B cell (primary cell): ENCODE measurements at regions not wholly inside any gene's neighbourhood (a gene's known extent, or its start where the extent isn't known, plus 50 kb on each side); places are given as distances from the start of the nearest gene placed in this dataset.

Source experiments
- ATAC-seq: fragments of 200-7000 bp; cut with Tn5 transposase; one replicate; pipeline ENCODE4 v1.10.0; 2021; ENCODE audit warnings: low read depth, mild to moderate bottlenecking, moderate number of reproducible peaks, moderate library complexity
- CTCF ChIA-PET: fragments of 350-600 bp; sonication (Branson Sonifier 250); formaldehyde crosslinking; loops from one replicate; lab custom pipeline; 2021; ENCODE audit warnings: antibody characterized with exemption, inconsistent platforms; lab: Charles Lee
- POLR2A ChIA-PET: fragments of 350-600 bp; sonication (Branson Sonifier 250); formaldehyde crosslinking; loops from one replicate; lab custom pipeline; 2021; ENCODE audit warnings: antibody characterized with exemption; lab: Charles Lee
- DNase-seq: peaks from one replicate; pipeline ENCODE4 v3.0.0; 2013
- H2AFZ ChIP-seq: 2 replicates; pipeline ENCODE4 v1.6.1; 2012; ENCODE audit warnings: mild to moderate bottlenecking, low read depth, low read length; ENCODE audit not compliant: insufficient read depth, poor library complexity, severe bottlenecking
- H3K27ac ChIP-seq, 2 donors: 1 replicate in 1 of 2; 2 replicates in 1 of 2; pipeline ENCODE4 v1.5.1; 2012 to 2013; ENCODE audit warnings: low read length in 2 of 2, mild to moderate bottlenecking in 2 of 2, moderate library complexity in 1 of 2
- H3K27me3 ChIP-seq, 4 experiments: fragments of 200-600 bp in 1 of 4; sonication (generic) in 1 of 4; replicated peaks in 1 of 4; 1 replicate in 2 of 4; 2 replicates in 2 of 4; pipeline versions ENCODE4 v1.6.1 to v1.7.0; 2013 to 2016; ENCODE audit warnings: low read length in 3 of 4, mild to moderate bottlenecking in 2 of 4, mixed read lengths in 1 of 4, moderate library complexity in 1 of 4; ENCODE audit not compliant: insufficient read depth in 4 of 4, control insufficient read depth in 3 of 4; ENCODE audit errors: control extremely low read depth in 1 of 4
- H3K36me3 ChIP-seq, 2 experiments: replicated peaks in 1 of 2; 1 replicate in 1 of 2; 2 replicates in 1 of 2; pipeline versions ENCODE4 v1.6.1 to v1.7.1; 2013; ENCODE audit warnings: low read length in 1 of 2; ENCODE audit not compliant: insufficient read depth in 2 of 2, control insufficient read depth in 1 of 2; ENCODE audit errors: control extremely low read depth in 1 of 2, extremely low read depth in 1 of 2
- H3K4me1 ChIP-seq, 2 donors: fragments of 200-600 bp in 1 of 2; sonication (generic) in 1 of 2; 1 replicate in 1 of 2; 2 replicates in 1 of 2; pipeline versions ENCODE4 v1.5.1 to v1.6.1; 2013 to 2017; ENCODE audit warnings: low read length in 2 of 2; ENCODE audit not compliant: control insufficient read depth in 2 of 2, insufficient read depth in 2 of 2
- H3K4me2 ChIP-seq: replicated peaks from 2 replicates; pipeline ENCODE3; 2012; ENCODE audit warnings: mild to moderate bottlenecking, low read depth, low read length; ENCODE audit not compliant: poor library complexity, severe bottlenecking
- H3K4me3 ChIP-seq, 5 experiments: fragments of 200-600 bp in 1 of 5; sonication (generic) in 1 of 5; 1 replicate in 3 of 5; 2 replicates in 2 of 5; pipeline versions ENCODE4 v1.5.1 to v1.7.0; 2011 to 2016; ENCODE audit warnings: low read length in 4 of 5, mild to moderate bottlenecking in 4 of 5, low read depth in 2 of 5, control low read depth in 1 of 5, moderate library complexity in 1 of 5; ENCODE audit not compliant: insufficient read depth in 1 of 5; ENCODE audit errors: control extremely low read depth in 1 of 5, extremely low read depth in 1 of 5
- H3K79me2 ChIP-seq: fragments of 200-600 bp; sonication (generic); one replicate; pipeline ENCODE4 v1.6.0; 2016; ENCODE audit warnings: low read length; ENCODE audit not compliant: control insufficient read depth, insufficient read depth
- H3K9ac ChIP-seq: fragments of 200-600 bp; sonication (generic); 2 replicates; pipeline ENCODE4 v1.6.1; 2017; ENCODE audit warnings: mild to moderate bottlenecking, low read length, moderate library complexity
- H3K9me3 ChIP-seq, 3 donors: one replicate each; pipeline versions ENCODE4 v1.6.1 to v1.7.1; 2013; ENCODE audit warnings: low read length in 2 of 3; ENCODE audit not compliant: control insufficient read depth in 2 of 3, insufficient read depth in 1 of 3; ENCODE audit errors: control extremely low read depth in 1 of 3
- H4K20me1 ChIP-seq: 2 replicates; pipeline ENCODE4 v1.6.0; 2012; ENCODE audit warnings: mild to moderate bottlenecking, low read length; ENCODE audit not compliant: insufficient read depth, control insufficient read depth, poor library complexity, severe bottlenecking
- H3K27ac Mint-ChIP-seq: one replicate; pipeline ENCODE4 v1.8.0; 2021; ENCODE audit warnings: mixed read lengths
- H3K27me3 Mint-ChIP-seq: one replicate; pipeline ENCODE4 v1.8.0; 2021; ENCODE audit warnings: mixed read lengths
- H3K4me1 Mint-ChIP-seq: one replicate; pipeline ENCODE4 v1.8.0; 2021; ENCODE audit warnings: mixed read lengths
- H3K4me3 Mint-ChIP-seq: one replicate; pipeline ENCODE4 v1.8.0; 2021; ENCODE audit warnings: mixed read lengths
- H3K9me3 Mint-ChIP-seq: one replicate; pipeline ENCODE4 v1.8.0; 2022; ENCODE audit warnings: mixed read lengths; ENCODE audit not compliant: insufficient read depth
- CTCF ChIP-seq: fragments of 200-600 bp; IDR thresholded peaks from one replicate; pipeline ENCODE4 v1.8.0; 2022; ENCODE audit warnings: antibody characterized with exemption, mild to moderate bottlenecking
- EZH2 ChIP-seq: IDR thresholded peaks from 2 replicates; pipeline ENCODE4 v1.6.1; 2012; ENCODE audit warnings: borderline replicate concordance, low read depth, mild to moderate bottlenecking, moderate library complexity, low read length; ENCODE audit not compliant: insufficient read depth, poor library complexity, severe bottlenecking
- intact Hi-C: fragments of 100-400 bp; cut with micrococcal nuclease; formaldehyde crosslinking; loops from one replicate; pipeline ENCODE4 v1.10.0; 2022

- Histone ChIP-seq H3K4me3 (no peak overlapping the region), H3K27ac (no peak overlapping the region), H3K4me2 (no peak overlapping the region), H3K36me3 (no peaks in the 10 kb centered on the region), H3K9me3 (no peaks in the 10 kb centered on the region), H3K79me2 (no peaks in the 10 kb centered on the region), H3K4me1 (no peaks in the 10 kb centered on the region), H2AFZ (no peak overlapping the region), H3K27me3 (no peaks in the 10 kb centered on the region), H4K20me1 (no peaks in the 10 kb centered on the region), H3K9ac (no peak overlapping the region)
- POLR2A ChIA-PET: no interaction called here
- Mint-ChIP-seq H3K27me3 (no peaks in the 10 kb centered on the region), H3K4me3 (no peak overlapping the region), H3K4me1 (no peaks in the 10 kb centered on the region), H3K9me3 (no peaks in the 10 kb centered on the region), H3K27ac (no peak overlapping the region)
- CTCF ChIA-PET: no interaction called here
- ATAC-seq (no peak), DNase-seq (no peak)
- intact Hi-C loops: no loop called here
- TF ChIP-seq CTCF: no peak
- TF ChIP-seq EZH2: no peak
These were observed 73.2 kb upstream of the AMOT start for GRCh38 chrX:112913807-112914206.

GRCh38 chrX:112910418-112910817, 69.8 kb upstream of the AMOT start:
- H3K27me3 ChIP-seq: no peaks in the 10 kb centered on the region
- intact Hi-C loops: no loop called here
- H3K27ac Mint-ChIP-seq: no peak overlapping the region
- no peaks in the 10 kb centered on the region for H3K79me2 ChIP-seq
- H3K4me3 Mint-ChIP-seq: no peak overlapping the region
- H2AFZ ChIP-seq: no peak overlapping the region
- no peaks in the 10 kb centered on the region for H3K9me3 ChIP-seq
- H4K20me1 ChIP-seq: no peaks in the 10 kb centered on the region
- no peak overlapping the region for H3K4me2 ChIP-seq
- H3K4me1 Mint-ChIP-seq: no peaks in the 10 kb centered on the region
- TF ChIP-seq EZH2 (no peak), CTCF (no peak)
- no peak overlapping the region for H3K4me3 ChIP-seq
- H3K27me3 Mint-ChIP-seq: no peaks in the 10 kb centered on the region
- no peak for DNase-seq
- H3K4me1 ChIP-seq: no peaks in the 10 kb centered on the region
- H3K27ac ChIP-seq: no peak overlapping the region
- H3K9me3 Mint-ChIP-seq: no peaks in the 10 kb centered on the region
- ChIA-PET CTCF (no interaction called here), POLR2A (no interaction called here)
- H3K9ac ChIP-seq: no peak overlapping the region
- no peak for ATAC-seq
- no peaks in the 10 kb centered on the region for H3K36me3 ChIP-seq
